Adrenal gland (tissue), 9 donors: ENCODE measurements at regions not wholly inside any gene's neighbourhood (a gene's known extent, or its start where the extent isn't known, plus 50 kb on each side); places are given as distances from the start of the nearest gene placed in this dataset.

ENCODE experiments used
- DNase-seq, 7 donors: peaks; one replicate each; pipeline ENCODE4 v3.0.0-alpha.2; 2019 to 2020
- H3K27ac ChIP-seq, 5 donors: fragments of 200-600 bp; sonication (generic) in 4 of 5; 1 replicate in 3 of 5; 2 replicates in 2 of 5; pipeline versions ENCODE4 v1.5.1 to v1.8.0; 2016 to 2020; ENCODE audit warnings: mild to moderate bottlenecking in 1 of 5
- H3K27me3 ChIP-seq: fragments of 200-600 bp; 2 replicates; pipeline ENCODE4 v1.8.0; 2021
- H3K36me3 ChIP-seq, 2 donors: fragments of 200-600 bp; replicated peaks in 1 of 2; 1 replicate in 1 of 2; 2 replicates in 1 of 2; pipeline versions ENCODE4 v1.5.1 to v1.8.0; 2018 to 2022
- H3K4me1 ChIP-seq, 2 donors: fragments of 200-600 bp; replicated peaks in 1 of 2; 1 replicate in 1 of 2; 2 replicates in 1 of 2; pipeline versions ENCODE4 v1.5.1 to v1.8.0; 2018 to 2021
- H3K4me3 ChIP-seq, 4 donors: fragments of 200-600 bp; sonication (generic) in 3 of 4; one replicate each; pipeline ENCODE4 v1.5.1; 2016 to 2018
- H3K9me3 ChIP-seq, 3 donors: fragments of 200-600 bp; sonication (generic) in 1 of 3; replicated peaks in 1 of 3; 1 replicate in 2 of 3; 2 replicates in 1 of 3; pipeline versions ENCODE4 v1.5.1 to v1.8.0; 2016 to 2021
- POLR2A ChIP-seq, 2 donors: fragments of 450-650 bp; IDR thresholded peaks; one replicate each; pipeline ENCODE4 v1.6.1; 2017; ENCODE audit warnings: antibody characterized with exemption in 2 of 2, mild to moderate bottlenecking in 2 of 2, moderate library complexity in 1 of 2
- WGBS, 4 donors: extraction: QIAGEN DNeasy Blood & Tissue Kit in 2 of 4; methylation state at CpG; one replicate each; pipeline versions ENCODE4 v1.1.5 to v1.1.7; 2013 to 2017; 5-methylcytosine and 5-hydroxymethylcytosine counted together
- intact Hi-C, 2 donors: fragments of 100-400 bp; cut with DNase I; formaldehyde crosslinking; loops; one replicate each; pipeline versions ENCODE4 v1.14.1 to v1.15.0; 2022 to 2023
- TF ChIP-seq, protein P1 (sequence below), 6 experiments: fragments of 450-650 bp in 4 of 6; fragments of 200-600 bp in 2 of 6; sonication (generic) in 1 of 6; IDR thresholded peaks; 1 replicate in 5 of 6; 2 replicates in 1 of 6; pipeline versions ENCODE4 v1.5.1 to v1.8.0; 2016 to 2021; ENCODE audit warnings: antibody characterized with exemption in 6 of 6, mild to moderate bottlenecking in 2 of 6, moderate library complexity in 1 of 6
- donor health status: healthy with polysubstance abuse.
- donor health status: Bipolar disorder and iron deficiency.
- donor health status: DM: yes; HTN: yes; CAD: no.
- donor health status: DM: no; HTN: no; CAD: no.
- donor health status: DM: no; HTN: no; CAD: no.

DNA sequence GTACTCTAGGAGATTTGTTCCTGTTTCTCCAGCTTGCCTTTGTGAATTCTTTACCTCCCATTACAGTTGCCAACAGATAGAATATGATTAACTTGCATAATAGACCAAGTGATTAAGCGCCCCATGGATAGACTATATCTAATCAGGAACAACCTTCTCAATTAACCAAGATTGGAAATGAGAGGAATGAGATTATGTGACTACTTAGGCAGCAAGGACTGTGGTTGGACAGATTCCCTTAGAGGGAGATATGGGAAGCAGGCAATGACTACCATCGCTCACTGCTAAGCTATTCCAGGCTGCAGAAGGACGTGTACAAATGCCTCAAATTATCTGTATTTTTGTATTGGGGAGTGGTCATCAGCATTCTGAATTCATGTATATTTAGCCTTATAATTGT, 278.1 kb upstream of the DAB2 start:
- TF ChIP-seq POLR2A (IDR thresholded peaks at IDR 0.05) = no peak
- TF ChIP-seq, protein P1, sequence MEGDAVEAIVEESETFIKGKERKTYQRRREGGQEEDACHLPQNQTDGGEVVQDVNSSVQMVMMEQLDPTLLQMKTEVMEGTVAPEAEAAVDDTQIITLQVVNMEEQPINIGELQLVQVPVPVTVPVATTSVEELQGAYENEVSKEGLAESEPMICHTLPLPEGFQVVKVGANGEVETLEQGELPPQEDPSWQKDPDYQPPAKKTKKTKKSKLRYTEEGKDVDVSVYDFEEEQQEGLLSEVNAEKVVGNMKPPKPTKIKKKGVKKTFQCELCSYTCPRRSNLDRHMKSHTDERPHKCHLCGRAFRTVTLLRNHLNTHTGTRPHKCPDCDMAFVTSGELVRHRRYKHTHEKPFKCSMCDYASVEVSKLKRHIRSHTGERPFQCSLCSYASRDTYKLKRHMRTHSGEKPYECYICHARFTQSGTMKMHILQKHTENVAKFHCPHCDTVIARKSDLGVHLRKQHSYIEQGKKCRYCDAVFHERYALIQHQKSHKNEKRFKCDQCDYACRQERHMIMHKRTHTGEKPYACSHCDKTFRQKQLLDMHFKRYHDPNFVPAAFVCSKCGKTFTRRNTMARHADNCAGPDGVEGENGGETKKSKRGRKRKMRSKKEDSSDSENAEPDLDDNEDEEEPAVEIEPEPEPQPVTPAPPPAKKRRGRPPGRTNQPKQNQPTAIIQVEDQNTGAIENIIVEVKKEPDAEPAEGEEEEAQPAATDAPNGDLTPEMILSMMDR (IDR thresholded peaks at IDR 0.05) = no peak
- no peak for DNase-seq
- Histone ChIP-seq H3K36me3 (no peaks in the 10 kb centered on the region), H3K27me3 (no peaks in the 10 kb centered on the region), H3K4me3 (no peak overlapping the region), H3K4me1 (no peaks in the 10 kb centered on the region), H3K27ac (no peak overlapping the region), H3K9me3 (no peaks in the 10 kb centered on the region)
- 56 to 75% (median 69%) methylated on average over 3 of the region's 3 CpGs for WGBS, 4 donors
- intact Hi-C loops = no loop called here

- H3K4me3 ChIP-seq = no peak overlapping the region
- intact Hi-C loops = no loop called here
- no peak for DNase-seq
- no peaks in the 10 kb centered on the region for H3K27me3 ChIP-seq
- no peaks in the 10 kb centered on the region for H3K9me3 ChIP-seq
- 57 to 74% (median 63%) methylated on average over 1 of the region's 1 CpG for WGBS, 4 donors
- no peak for TF ChIP-seq POLR2A (IDR thresholded peaks at IDR 0.05)
- TF ChIP-seq, protein P1 (IDR thresholded peaks at IDR 0.05) = no peak
- no peaks in the 10 kb centered on the region for H3K36me3 ChIP-seq
- no peak overlapping the region for H3K27ac ChIP-seq
- no peaks in the 10 kb centered on the region for H3K4me1 ChIP-seq
These were observed 275.7 kb upstream of the DAB2 start for GRCh38 chr5:39700523-39700922.

DNA sequence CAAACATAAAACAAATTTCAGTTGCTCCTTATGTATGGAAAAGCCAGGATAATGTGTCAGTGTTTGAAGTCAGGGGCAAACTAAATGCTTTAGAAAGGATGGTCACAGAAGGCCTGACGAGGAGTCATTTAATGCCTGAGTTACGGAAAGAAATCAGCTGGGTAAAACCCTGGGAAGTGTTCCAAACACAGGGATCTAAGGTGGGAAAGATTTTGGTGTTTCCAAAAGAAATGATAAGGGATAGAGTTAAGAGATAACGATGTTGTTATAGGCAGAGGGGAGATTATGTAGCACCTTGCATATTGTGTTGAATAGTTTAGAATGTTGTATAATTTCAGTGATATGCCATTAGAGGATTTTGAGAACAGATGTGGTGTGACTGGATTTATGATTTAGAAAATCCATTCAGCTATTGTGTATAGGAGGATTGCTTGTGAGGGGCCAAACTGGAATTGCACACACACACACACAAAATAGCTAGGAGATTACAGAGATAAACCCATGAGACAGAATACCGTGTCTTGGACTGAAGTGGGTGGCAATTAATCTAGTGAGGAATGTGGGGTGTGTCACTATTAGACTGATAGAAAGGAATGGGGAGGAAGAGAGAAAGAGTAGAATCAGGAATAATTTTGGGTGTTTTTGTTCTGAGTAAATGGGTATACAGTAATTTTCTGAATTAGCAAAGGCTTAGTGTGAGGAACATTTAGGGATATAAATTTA, 274.2 kb upstream of the DAB2 start:
- H3K27ac ChIP-seq = no peak overlapping the region
- 62 to 72% (median 65%) methylated on average over 4 of the region's 4 CpGs for WGBS, 4 donors

GRCh38 chr5:39697881-39698280, 273.1 kb upstream of the DAB2 start:
- Histone ChIP-seq H3K36me3 (no peaks in the 10 kb centered on the region), H3K9me3 (no peaks in the 10 kb centered on the region), H3K4me3 (no peak overlapping the region), H3K27ac (no peak overlapping the region), H3K4me1 (no peaks in the 10 kb centered on the region), H3K27me3 (no peaks in the 10 kb centered on the region)
- no peak for TF ChIP-seq POLR2A (IDR thresholded peaks at IDR 0.05)
- TF ChIP-seq, protein P1 (IDR thresholded peaks at IDR 0.05) = no peak
- no peak for DNase-seq
- intact Hi-C loops = no loop called here

More for the DNA sequence above, 274.2 kb upstream of the DAB2 start:
- no peak for TF ChIP-seq POLR2A (IDR thresholded peaks at IDR 0.05)
- TF ChIP-seq, protein P1 (IDR thresholded peaks at IDR 0.05) = no peak
- H3K4me3 ChIP-seq = no peak overlapping the region
- H3K4me1 ChIP-seq = no peaks in the 10 kb centered on the region
- H3K9me3 ChIP-seq = no peaks in the 10 kb centered on the region
- intact Hi-C loops = no loop called here
- no peak for DNase-seq
- no peaks in the 10 kb centered on the region for H3K27me3 ChIP-seq
- H3K36me3 ChIP-seq = no peaks in the 10 kb centered on the region
